HG03460 (cell line): ENCODE measurements at regions not wholly inside any gene's neighbourhood (a gene's known extent, or its start where the extent isn't known, plus 50 kb on each side); places are given as distances from the start of the nearest gene placed in this dataset.

Source experiments
- ATAC-seq: cut with Tn5 transposase; IDR thresholded peaks from one replicate; pipeline ENCODE4 v1.9.1; 2021; ENCODE audit not compliant: unreplicated experiment

- no peak for ATAC-seq
These were observed 304.4 kb upstream of the HS6ST1 start for GRCh38 chr2:128622955-128623620.

- peak; percentile 70 for ATAC-seq
These were observed 305.4 kb upstream of the HS6ST1 start for GRCh38 chr2:128623776-128624761.

GRCh38 chr2:128624956-128625355 is 306.3 kb upstream of the HS6ST1 start:
- no peak for ATAC-seq

DNA sequence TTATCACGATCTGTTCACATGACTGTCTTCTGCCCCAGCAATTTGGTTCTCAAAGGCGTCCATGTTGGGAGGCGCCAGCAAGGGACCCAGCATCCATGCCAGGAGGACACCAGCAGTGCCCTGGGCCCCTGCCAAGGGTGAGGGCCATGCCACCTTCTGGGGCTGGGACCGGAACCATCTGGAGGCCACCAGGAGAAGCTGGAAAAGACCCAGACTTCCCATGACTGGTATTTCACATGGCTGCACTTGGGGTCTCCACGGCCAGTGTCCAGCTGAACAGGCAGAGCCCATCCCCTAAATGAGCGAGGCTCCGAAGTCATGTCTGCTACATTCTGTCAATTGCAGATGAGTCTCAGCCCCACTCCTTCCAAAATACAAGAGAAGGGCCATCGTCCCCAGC is 306.8 kb upstream of the HS6ST1 start:
- ATAC-seq: no peak

GRCh38 chr2:128625963-128626759 is 307.5 kb upstream of the HS6ST1 start:
- no peak for ATAC-seq

DNA sequence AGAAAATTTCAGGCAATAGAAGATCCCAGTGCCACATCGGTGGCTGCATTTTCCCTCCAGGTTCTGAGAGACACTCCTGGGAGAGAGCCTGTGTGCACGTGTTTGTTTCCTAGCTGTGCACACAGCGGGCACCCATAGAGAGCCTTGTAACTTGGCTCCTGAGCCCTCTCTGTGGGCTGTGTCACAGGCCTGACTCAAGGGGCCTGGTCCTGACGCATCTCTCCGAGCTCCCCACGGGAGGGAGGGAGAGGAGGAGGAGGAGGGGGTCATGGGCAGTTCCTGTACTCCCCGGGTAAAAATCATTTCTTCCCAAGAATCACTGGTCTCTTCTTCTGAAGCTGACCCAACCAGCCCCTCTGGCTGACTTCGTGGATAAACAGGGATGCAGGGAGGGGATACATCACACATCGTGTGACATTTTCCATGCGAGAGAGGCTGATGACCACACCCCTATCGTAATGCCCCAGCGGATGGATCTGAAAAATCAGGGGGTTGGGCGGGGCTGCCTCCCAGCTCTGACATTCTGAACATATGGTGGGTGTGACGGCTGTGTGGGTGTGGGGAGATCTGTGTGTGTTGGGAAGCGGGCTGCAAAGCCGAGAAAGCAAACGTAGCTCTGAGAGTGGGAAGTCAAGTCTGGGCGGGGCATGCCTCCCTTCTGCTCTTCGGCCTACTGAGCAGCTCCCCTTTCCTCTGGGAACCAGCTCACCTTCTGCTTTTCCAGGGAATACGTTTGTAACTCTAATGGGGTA is 308.3 kb upstream of the HS6ST1 start:
- no peak for ATAC-seq

GRCh38 chr2:128628206-128628605 is 309.5 kb upstream of the HS6ST1 start:
- no peak for ATAC-seq

- ATAC-seq: no peak
These were observed 310.3 kb upstream of the HS6ST1 start for GRCh38 chr2:128628996-128629395.

- ATAC-seq: no peak
These were observed 312.5 kb upstream of the HS6ST1 start for GRCh38 chr2:128630974-128631697.

DNA sequence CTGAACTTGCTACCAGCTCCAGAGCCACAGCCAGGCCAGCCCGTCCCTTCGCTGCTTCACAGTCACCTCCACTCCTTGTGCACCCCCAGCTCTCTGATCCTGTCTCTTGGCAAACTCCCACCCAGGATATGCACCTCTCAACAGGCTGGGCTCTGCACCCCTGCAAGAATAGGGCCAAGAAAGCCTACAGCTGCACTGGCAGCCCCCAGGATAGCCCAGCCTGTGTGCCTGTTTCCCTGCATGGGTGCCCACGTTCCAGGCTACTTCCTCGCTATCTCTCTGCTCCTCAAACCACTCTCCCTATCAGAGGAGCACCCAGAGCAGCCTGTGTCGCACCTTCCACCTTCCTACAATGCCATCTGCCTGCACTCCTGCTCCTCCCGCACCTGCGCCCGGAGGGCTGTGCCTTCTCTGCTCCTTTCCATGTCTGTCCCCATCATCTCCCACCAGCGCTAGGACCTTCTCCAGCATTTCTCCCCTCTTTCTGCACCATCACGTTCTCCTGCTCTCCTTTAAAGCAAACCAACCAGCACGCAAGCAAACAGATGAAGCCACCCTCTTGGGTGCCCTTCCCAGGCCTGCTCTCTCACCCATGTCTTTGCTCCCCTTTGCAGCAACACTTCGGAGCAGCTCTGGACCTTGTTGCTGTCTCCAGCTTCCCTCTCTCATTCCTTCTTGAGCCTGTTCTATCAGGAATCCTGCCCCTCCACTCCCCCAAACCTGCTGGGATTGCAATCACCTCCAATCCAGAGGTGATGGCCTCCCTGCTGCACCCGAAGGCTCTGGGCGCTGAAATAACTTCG is 313.2 kb upstream of the HS6ST1 start:
- no peak for ATAC-seq

- no peak for ATAC-seq
These were observed 313.8 kb upstream of the HS6ST1 start for GRCh38 chr2:128632501-128632800.

DNA sequence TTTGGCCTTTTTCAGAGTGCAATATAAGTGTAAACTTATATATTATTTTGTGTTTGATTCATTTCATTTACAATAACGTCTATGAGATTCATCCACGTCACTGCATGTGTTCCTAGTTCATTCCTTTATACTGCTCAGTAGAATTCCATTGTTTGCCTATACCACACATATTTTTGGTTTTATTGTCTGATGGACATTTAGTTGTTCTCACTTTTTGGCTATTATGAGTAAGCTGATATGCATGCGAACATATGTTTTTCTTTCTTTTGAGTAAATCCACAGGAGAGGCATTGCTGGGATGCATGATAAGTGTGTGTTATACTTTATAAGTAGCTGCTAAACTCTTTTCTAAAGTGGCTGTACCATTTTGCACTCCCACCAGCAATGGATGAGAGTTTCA is 314.8 kb upstream of the HS6ST1 start:
- no peak for ATAC-seq

DNA sequence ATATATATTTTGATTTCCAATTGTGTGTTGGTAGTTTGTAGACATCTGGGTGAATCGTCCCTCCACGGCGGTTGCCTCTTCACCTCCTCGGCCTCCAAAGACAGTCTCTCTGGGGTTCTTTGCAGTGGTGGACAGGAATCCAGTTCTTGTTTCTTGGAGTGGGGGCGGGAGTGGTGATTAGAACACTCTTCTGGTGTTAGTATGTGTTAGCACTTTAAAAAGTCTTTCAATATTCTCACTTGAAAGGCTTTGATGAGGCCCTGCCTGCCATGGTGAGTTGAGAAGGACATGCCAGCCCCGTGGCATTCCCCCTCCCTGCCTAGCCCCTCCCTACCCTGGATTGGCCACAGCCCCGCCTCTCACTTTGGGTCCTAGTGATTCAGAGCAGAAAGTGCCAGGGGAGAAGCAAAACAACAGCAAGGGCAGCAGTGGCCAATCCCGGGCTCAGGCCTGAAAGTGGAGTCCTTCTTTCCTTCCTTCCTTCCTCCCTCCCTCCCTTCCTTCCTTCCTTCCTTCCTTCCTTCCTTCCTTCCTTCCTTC is 316.8 kb upstream of the HS6ST1 start:
- no peak for ATAC-seq

GRCh38 chr2:128636802-128637147 is 318.1 kb upstream of the HS6ST1 start:
- ATAC-seq: no peak

DNA sequence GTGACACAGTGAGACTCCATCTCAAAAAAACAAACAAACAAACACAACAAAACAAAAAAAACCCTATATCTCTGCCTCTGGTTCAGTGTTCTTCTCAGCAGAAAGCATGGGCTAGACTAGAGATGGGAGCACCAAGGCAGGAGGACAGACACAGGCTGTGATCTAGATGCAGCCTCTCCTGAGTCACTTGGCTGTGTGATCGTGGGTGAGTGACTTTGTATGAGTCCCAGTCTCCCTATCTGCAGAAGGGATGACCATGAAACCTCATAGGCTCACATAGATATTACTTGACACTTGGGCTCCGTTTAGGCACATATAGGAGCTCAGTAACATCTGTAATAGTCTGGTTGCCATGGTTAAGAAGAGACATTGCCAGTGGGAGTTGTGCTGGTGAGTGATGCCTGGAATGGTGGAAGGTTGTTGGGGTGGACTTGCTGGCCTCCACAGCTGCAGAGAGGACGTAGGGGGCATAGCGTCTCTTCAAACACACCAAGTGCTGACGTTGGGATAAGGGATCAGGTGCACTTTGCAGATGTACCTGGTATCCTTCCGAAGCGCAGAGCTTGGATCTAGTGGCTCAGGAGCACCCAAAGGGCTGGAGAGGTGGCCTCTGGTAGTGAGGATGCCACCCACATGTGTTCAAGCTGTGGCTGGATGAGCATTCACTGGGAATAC is 318.9 kb upstream of the HS6ST1 start:
- ATAC-seq: no peak

DNA sequence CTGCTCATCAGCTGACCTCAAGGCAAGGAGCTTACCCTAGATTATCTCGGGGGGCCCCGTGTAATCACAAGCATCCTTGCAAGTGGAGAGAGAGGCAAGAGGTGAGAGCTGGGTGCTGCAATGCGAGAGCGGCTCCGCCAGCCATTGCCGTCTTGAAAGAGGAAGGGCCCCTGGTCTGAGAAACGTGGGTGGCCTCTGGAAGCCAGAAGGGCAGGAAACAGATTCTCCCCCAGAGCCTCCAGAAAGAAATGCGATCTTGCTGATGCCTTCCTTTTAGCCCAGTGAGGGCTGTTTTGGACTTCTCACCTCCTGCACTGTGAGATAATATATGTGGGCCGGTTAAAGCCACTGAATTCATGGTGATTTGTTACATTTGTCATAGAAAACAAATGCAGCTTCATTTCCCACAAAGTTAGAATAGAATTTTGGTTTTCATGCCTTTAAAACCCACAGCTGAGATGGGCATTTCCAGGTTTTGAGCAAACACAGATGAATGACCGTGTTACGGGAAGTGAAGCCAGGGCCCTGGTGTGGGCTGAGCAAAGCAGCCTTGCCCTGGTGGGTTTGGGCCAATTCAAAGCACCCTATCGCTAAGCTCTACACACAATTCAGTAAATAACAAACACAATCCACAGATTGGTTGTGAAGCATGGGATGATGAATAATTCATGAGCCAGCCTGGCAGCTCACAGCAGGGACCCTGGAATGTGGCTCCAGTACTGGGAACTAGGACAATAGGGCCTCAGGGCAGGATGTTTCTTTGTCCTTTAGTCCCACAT is 319.9 kb upstream of the HS6ST1 start:
- no peak for ATAC-seq

DNA sequence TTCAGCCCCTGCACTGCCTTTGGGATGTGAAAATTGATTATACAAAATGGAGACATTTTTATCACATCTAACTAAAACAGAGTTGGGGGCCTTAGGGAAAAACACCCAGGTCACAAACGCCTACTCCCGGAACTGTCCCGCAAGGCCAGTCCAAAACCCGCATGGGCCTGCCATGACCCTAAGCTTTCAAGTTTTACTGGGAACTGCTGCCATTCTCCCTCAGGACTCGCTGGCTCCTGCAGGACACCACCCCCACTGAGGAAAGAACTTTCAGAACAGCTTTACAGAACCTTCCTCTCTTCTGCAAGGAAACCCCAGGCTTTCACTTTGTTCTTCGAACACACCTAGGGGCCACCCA is 320.4 kb upstream of the HS6ST1 start:
- ATAC-seq: no peak

- no peak for ATAC-seq
These were observed 321.0 kb upstream of the HS6ST1 start for GRCh38 chr2:128639693-128640092.
